Activated CD4-positive, alpha-beta T cell treated with anti-CD3 and anti-CD28 coated beads, Interleukin-2, amount 10 ng/mL, durations not matched to agents 24 days and 14 days (primary cell): ENCODE measurements at regions not wholly inside any gene's neighbourhood (a gene's known extent, or its start where the extent isn't known, plus 50 kb on each side); places are given as distances from the start of the nearest gene placed in this dataset.

Experiments used
- DNase-seq: peaks from one replicate; pipeline ENCODE4 v3.0.0; 2022
- H3K27ac Mint-ChIP-seq: one replicate; pipeline ENCODE4 v1.8.0; 2022; ENCODE audit warnings: mild to moderate bottlenecking, mixed read lengths
- H3K27me3 Mint-ChIP-seq: one replicate; pipeline ENCODE4 v1.8.0; 2022; ENCODE audit warnings: mixed read lengths
- H3K36me3 Mint-ChIP-seq: one replicate; pipeline ENCODE4 v1.8.0; 2022; ENCODE audit warnings: low read depth, mild to moderate bottlenecking, mixed read lengths
- H3K4me1 Mint-ChIP-seq: one replicate; pipeline ENCODE4 v1.8.0; 2021; ENCODE audit warnings: mixed read lengths
- H3K4me3 Mint-ChIP-seq: one replicate; pipeline ENCODE4 v1.8.0; 2022; ENCODE audit warnings: mild to moderate bottlenecking, moderate library complexity, mixed read lengths
- H3K9me3 Mint-ChIP-seq: one replicate; pipeline ENCODE4 v1.8.0; 2021; ENCODE audit warnings: mixed read lengths
- intact Hi-C: fragments of 100-400 bp; cut with micrococcal nuclease; formaldehyde crosslinking; loops from one replicate; pipeline ENCODE4 v1.15.1; 2023

- no peaks in the 10 kb centered on the region for H3K36me3 Mint-ChIP-seq
- DNase-seq, result no peak
- no peak overlapping the region for H3K27ac Mint-ChIP-seq
- H3K9me3 Mint-ChIP-seq, result peaks cover 3% of the 10 kb centered on the region
- intact Hi-C loops, result no loop called here
- no peaks in the 10 kb centered on the region for H3K4me1 Mint-ChIP-seq
- no peaks in the 10 kb centered on the region for H3K27me3 Mint-ChIP-seq
- H3K4me3 Mint-ChIP-seq, result no peak overlapping the region
Measured at GRCh38 chr4:66062921-66063320, 392.6 kb upstream of the EPHA5 start.

- DNase-seq, result no peak
- intact Hi-C loops, result no loop called here
- H3K27me3 Mint-ChIP-seq, result no peaks in the 10 kb centered on the region
- H3K4me3 Mint-ChIP-seq, result no peak overlapping the region
- no peaks in the 10 kb centered on the region for H3K36me3 Mint-ChIP-seq
- no peak overlapping the region for H3K27ac Mint-ChIP-seq
- H3K4me1 Mint-ChIP-seq, result no peaks in the 10 kb centered on the region
- peaks cover 3% of the 10 kb centered on the region for H3K9me3 Mint-ChIP-seq
Measured at GRCh38 chr4:66062044-66062443, 391.8 kb upstream of the EPHA5 start.

- H3K27me3 Mint-ChIP-seq, result no peaks in the 10 kb centered on the region
- no peak overlapping the region for H3K27ac Mint-ChIP-seq
- no peak for DNase-seq
- peaks cover 3% of the 10 kb centered on the region for H3K9me3 Mint-ChIP-seq
- intact Hi-C loops, result no loop called here
- H3K4me1 Mint-ChIP-seq, result no peaks in the 10 kb centered on the region
- H3K4me3 Mint-ChIP-seq, result no peak overlapping the region
- no peaks in the 10 kb centered on the region for H3K36me3 Mint-ChIP-seq
Measured at GRCh38 chr4:66059556-66059955, 389.3 kb upstream of the EPHA5 start.

GRCh38 chr4:66059136-66059535, 388.8 kb upstream of the EPHA5 start:
- H3K27me3 Mint-ChIP-seq, result no peaks in the 10 kb centered on the region
- no peaks in the 10 kb centered on the region for H3K4me1 Mint-ChIP-seq
- no peak overlapping the region for H3K4me3 Mint-ChIP-seq
- intact Hi-C loops, result no loop called here
- H3K36me3 Mint-ChIP-seq, result no peaks in the 10 kb centered on the region
- no peak for DNase-seq
- no peak overlapping the region for H3K27ac Mint-ChIP-seq
- H3K9me3 Mint-ChIP-seq, result peaks cover 3% of the 10 kb centered on the region

GRCh38 chr4:66055999-66056398, 385.7 kb upstream of the EPHA5 start:
- no peaks in the 10 kb centered on the region for H3K4me1 Mint-ChIP-seq
- intact Hi-C loops, result no loop called here
- no peak overlapping the region for H3K4me3 Mint-ChIP-seq
- no peak overlapping the region for H3K27ac Mint-ChIP-seq
- H3K36me3 Mint-ChIP-seq, result no peaks in the 10 kb centered on the region
- no peak for DNase-seq
- no peaks in the 10 kb centered on the region for H3K27me3 Mint-ChIP-seq
- H3K9me3 Mint-ChIP-seq, result no peaks in the 10 kb centered on the region

GRCh38 chr4:66052426-66052825, 382.1 kb upstream of the EPHA5 start:
- intact Hi-C loops, result no loop called here

GRCh38 chr4:66048861-66049260, 378.6 kb upstream of the EPHA5 start:
- DNase-seq, result no peak
- intact Hi-C loops, result no loop called here
- Mint-ChIP-seq H3K9me3 (peaks cover 4% of the 10 kb centered on the region), H3K27me3 (no peaks in the 10 kb centered on the region), H3K4me3 (no peak overlapping the region), H3K36me3 (no peaks in the 10 kb centered on the region), H3K4me1 (no peaks in the 10 kb centered on the region), H3K27ac (no peak overlapping the region)

More at GRCh38 chr4:66052426-66052825, 382.1 kb upstream of the EPHA5 start:
- no peak overlapping the region for H3K4me3 Mint-ChIP-seq
- peaks cover 4% of the 10 kb centered on the region for H3K9me3 Mint-ChIP-seq
- no peak overlapping the region for H3K27ac Mint-ChIP-seq
- no peaks in the 10 kb centered on the region for H3K36me3 Mint-ChIP-seq
- no peaks in the 10 kb centered on the region for H3K27me3 Mint-ChIP-seq
- DNase-seq, result no peak
- H3K4me1 Mint-ChIP-seq, result no peaks in the 10 kb centered on the region

GRCh38 chr4:66045913-66046312, 375.6 kb upstream of the EPHA5 start:
- intact Hi-C loops, result no loop called here
- Mint-ChIP-seq H3K4me1 (no peaks in the 10 kb centered on the region), H3K4me3 (no peak overlapping the region), H3K9me3 (peaks cover 4% of the 10 kb centered on the region), H3K27ac (no peak overlapping the region), H3K27me3 (no peaks in the 10 kb centered on the region), H3K36me3 (no peaks in the 10 kb centered on the region)
- DNase-seq, result no peak

- no peaks in the 10 kb centered on the region for H3K27me3 Mint-ChIP-seq
Measured at GRCh38 chr4:66035701-66036100, 365.4 kb upstream of the EPHA5 start.

GRCh38 chr4:66034671-66035070, 364.4 kb upstream of the EPHA5 start:
- Mint-ChIP-seq H3K27ac (no peak overlapping the region), H3K9me3 (no peaks in the 10 kb centered on the region), H3K4me1 (no peaks in the 10 kb centered on the region), H3K36me3 (no peaks in the 10 kb centered on the region), H3K27me3 (no peaks in the 10 kb centered on the region), H3K4me3 (no peak overlapping the region)
- intact Hi-C loops, result no loop called here
- no peak for DNase-seq

More at GRCh38 chr4:66035701-66036100, 365.4 kb upstream of the EPHA5 start:
- H3K4me3 Mint-ChIP-seq, result no peak overlapping the region
- DNase-seq, result no peak
- H3K36me3 Mint-ChIP-seq, result no peaks in the 10 kb centered on the region
- no peaks in the 10 kb centered on the region for H3K4me1 Mint-ChIP-seq
- intact Hi-C loops, result no loop called here
- no peaks in the 10 kb centered on the region for H3K9me3 Mint-ChIP-seq
- no peak overlapping the region for H3K27ac Mint-ChIP-seq

GRCh38 chr4:66034262-66034661, 364.0 kb upstream of the EPHA5 start:
- no peaks in the 10 kb centered on the region for H3K27me3 Mint-ChIP-seq
- DNase-seq, result no peak
- no peaks in the 10 kb centered on the region for H3K9me3 Mint-ChIP-seq
- no peaks in the 10 kb centered on the region for H3K4me1 Mint-ChIP-seq
- no peak overlapping the region for H3K27ac Mint-ChIP-seq
- no peak overlapping the region for H3K4me3 Mint-ChIP-seq
- intact Hi-C loops, result no loop called here
- H3K36me3 Mint-ChIP-seq, result no peaks in the 10 kb centered on the region

GRCh38 chr4:66032571-66032970, 362.3 kb upstream of the EPHA5 start:
- H3K36me3 Mint-ChIP-seq, result no peaks in the 10 kb centered on the region
- intact Hi-C loops, result no loop called here
- no peak for DNase-seq
- no peaks in the 10 kb centered on the region for H3K9me3 Mint-ChIP-seq
- H3K27me3 Mint-ChIP-seq, result no peaks in the 10 kb centered on the region
- H3K4me3 Mint-ChIP-seq, result no peak overlapping the region
- no peak overlapping the region for H3K27ac Mint-ChIP-seq
- H3K4me1 Mint-ChIP-seq, result no peaks in the 10 kb centered on the region

- no peak for DNase-seq
- H3K27me3 Mint-ChIP-seq, result no peaks in the 10 kb centered on the region
- H3K27ac Mint-ChIP-seq, result no peak overlapping the region
- H3K4me1 Mint-ChIP-seq, result no peaks in the 10 kb centered on the region
- H3K4me3 Mint-ChIP-seq, result no peak overlapping the region
- peaks cover 7% of the 10 kb centered on the region for H3K9me3 Mint-ChIP-seq
- intact Hi-C loops, result no loop called here
- no peaks in the 10 kb centered on the region for H3K36me3 Mint-ChIP-seq
Measured at GRCh38 chr4:66028668-66029067, 358.4 kb upstream of the EPHA5 start.

GRCh38 chr4:66023061-66023460, 352.8 kb upstream of the EPHA5 start:
- no peaks in the 10 kb centered on the region for H3K4me1 Mint-ChIP-seq
- no peak overlapping the region for H3K4me3 Mint-ChIP-seq
- no peaks in the 10 kb centered on the region for H3K36me3 Mint-ChIP-seq
- H3K27me3 Mint-ChIP-seq, result no peaks in the 10 kb centered on the region
- H3K27ac Mint-ChIP-seq, result no peak overlapping the region
- DNase-seq, result no peak
- intact Hi-C loops, result no loop called here
- H3K9me3 Mint-ChIP-seq, result peaks cover 15% of the 10 kb centered on the region

GRCh38 chr4:66017671-66018070, 347.4 kb upstream of the EPHA5 start:
- intact Hi-C loops, result no loop called here
- Mint-ChIP-seq H3K9me3 (peaks cover 16% of the 10 kb centered on the region), H3K27me3 (no peaks in the 10 kb centered on the region), H3K27ac (no peak overlapping the region), H3K4me3 (no peak overlapping the region), H3K36me3 (no peaks in the 10 kb centered on the region), H3K4me1 (no peaks in the 10 kb centered on the region)
- DNase-seq, result no peak
